GM19468 (cell line): ENCODE measurements at regions not wholly inside any gene's neighbourhood (a gene's known extent, or its start where the extent isn't known, plus 50 kb on each side); places are given as distances from the start of the nearest gene placed in this dataset.
"Not testable (repeated sequence)": the region's sequence is repeated elsewhere in the genome, so short reads cannot be mapped to it uniquely, and the experiment has no call there.

Experiments
- ATAC-seq: cut with Tn5 transposase; IDR thresholded peaks from one replicate; pipeline ENCODE4 v1.9.1; 2021; ENCODE audit warnings: mild to moderate bottlenecking, moderate library complexity, moderate number of reproducible peaks; ENCODE audit not compliant: unreplicated experiment; ENCODE audit errors: extremely low read depth

- no peak for ATAC-seq
Measured at GRCh38 chr2:67057901-67058703, 339.0 kb upstream of the ETAA1 start.

DNA sequence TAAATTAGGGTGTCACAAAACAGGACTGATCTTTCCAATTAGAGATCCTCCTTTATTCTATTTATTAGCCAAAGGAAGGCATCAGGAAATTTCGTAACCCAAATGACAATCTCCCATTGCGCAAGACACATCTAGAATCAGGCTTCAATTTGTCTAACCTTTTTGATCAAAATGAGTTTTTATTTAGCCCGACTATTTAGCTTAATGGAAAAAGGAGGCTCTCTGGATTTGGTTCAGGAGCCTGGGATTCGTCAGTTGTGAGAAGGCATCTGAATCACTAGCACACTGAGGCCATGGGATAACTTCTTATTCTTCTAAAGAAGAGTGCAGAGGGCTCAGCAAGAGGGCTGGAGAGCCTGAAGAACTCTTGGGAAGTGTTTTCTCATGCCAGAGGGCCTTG is 332.1 kb upstream of the ETAA1 start:
- ATAC-seq: no peak

GRCh38 chr2:67066782-67067181 is 330.4 kb upstream of the ETAA1 start:
- ATAC-seq: no peak

DNA sequence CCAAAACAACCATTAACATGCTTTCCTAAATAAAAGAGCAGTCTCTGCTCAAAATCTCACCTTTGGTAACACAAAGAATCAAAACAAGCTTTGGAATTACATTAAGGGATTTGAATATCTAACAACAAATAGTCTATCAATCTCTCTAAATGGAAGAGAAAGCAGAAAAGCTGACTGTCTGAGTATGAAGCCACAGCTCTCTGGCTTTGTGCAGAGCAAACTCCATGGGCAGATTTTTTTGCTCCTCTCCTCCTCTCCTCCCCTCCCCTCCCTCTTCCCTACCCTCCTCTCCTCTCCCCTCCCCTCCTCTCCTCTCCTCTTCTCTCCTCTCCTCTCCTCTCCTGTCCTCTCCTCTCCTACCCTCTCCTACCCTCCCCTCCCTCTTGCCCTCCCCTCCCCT is 329.5 kb upstream of the ETAA1 start:
- ATAC-seq: no peak

- ATAC-seq: no peak
Measured at GRCh38 chr2:67070826-67071225, 326.3 kb upstream of the ETAA1 start.

- no peak for ATAC-seq
Measured at GRCh38 chr2:67075056-67075455, 322.1 kb upstream of the ETAA1 start.

DNA sequence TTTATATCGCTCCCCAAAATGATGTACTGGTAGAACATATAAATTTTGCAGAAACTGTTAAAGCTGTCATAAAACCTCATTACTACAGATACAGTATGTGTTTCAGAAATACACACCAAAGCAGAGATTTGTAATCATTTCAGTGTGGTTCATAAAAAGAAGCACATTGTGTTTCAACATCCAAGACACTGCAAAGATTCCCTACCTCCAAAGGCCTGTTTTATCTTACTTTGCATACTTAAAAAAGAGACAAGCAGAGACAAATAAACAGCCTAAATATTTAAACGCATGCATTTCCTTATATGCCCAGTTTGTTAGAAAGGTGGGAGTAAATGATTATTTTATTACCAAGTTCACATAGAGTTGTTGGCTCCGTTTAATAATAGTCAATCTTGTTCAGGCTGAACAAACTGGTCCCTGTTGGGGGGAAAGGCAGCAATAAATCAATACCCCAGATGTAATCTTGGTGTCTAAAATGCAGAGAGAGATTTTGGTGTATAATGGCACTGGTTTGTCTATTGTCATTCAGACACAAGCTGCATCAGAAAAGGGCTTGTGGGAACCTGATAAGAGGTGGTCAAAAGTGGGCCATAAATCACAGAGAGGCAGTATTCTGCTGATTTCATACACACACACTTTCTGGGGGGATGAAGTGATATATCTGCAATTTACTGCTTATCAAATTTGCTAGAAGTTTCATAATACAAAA is 321.4 kb upstream of the ETAA1 start:
- ATAC-seq: no peak

GRCh38 chr2:67076239-67076624 is 320.9 kb upstream of the ETAA1 start:
- ATAC-seq: no peak

- ATAC-seq: no peak
Measured at GRCh38 chr2:67079729-67080128, 317.4 kb upstream of the ETAA1 start.

GRCh38 chr2:67082813-67083212 is 314.3 kb upstream of the ETAA1 start:
- no peak for ATAC-seq

DNA sequence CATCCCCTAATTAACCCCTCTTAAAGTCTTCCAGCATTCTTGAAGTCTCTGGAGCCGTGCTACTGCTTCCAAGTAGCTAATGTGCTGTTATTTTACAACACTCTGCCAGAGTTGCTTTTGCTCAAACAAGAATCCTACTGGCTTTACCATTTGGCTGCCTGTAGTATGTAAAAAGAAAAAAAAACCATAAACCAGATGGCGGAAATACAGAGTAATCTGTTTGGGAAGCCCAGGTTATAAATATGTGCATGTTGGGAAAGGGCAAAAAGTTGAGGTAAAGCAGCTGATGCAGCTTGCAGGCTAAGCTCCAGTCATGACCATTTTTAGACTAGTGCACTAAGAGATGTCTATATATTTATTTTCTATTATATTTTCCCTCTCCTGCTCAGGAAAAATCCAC is 313.2 kb upstream of the ETAA1 start:
- ATAC-seq: no peak

DNA sequence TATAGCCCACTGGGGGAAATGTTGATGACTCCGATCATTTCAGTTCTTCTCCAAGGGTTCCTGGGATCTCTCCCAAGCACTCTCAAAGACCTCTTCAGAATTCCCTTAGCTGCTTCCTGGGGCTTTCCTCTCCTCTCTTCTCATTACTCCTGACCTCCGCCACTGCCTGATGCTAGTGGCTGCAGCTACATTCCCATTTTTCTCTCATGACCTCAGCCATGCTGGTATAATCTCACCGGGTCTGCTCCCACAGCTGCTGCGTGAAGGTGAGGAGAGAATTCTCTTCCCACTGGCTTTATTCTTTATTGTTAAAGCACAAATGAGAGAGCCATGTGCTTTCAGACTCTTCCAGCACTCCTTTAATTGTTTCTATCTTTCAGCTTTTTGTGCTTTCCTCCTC is 312.0 kb upstream of the ETAA1 start:
- ATAC-seq: no peak

- no peak for ATAC-seq
Measured at GRCh38 chr2:67091681-67092080, 305.5 kb upstream of the ETAA1 start.

DNA sequence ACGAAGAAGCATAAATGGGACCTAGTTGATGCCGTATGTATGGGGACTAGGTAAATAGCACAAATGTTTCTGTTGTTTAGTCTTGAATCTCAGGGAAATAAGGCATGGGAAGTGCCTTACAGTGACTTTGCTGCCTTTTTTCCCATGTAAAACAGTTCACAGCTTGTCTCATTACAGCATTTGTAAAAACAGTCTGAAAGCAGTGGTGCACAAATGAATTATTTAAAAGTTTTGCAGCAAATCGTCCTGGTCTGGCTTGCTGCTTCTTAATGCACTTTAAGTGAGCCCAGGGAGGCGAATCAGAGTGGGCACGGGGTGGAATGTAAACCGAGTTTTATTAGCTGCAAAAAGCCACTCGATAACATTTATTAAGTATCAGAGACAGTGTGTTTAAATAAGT is 302.0 kb upstream of the ETAA1 start:
- no peak for ATAC-seq

DNA sequence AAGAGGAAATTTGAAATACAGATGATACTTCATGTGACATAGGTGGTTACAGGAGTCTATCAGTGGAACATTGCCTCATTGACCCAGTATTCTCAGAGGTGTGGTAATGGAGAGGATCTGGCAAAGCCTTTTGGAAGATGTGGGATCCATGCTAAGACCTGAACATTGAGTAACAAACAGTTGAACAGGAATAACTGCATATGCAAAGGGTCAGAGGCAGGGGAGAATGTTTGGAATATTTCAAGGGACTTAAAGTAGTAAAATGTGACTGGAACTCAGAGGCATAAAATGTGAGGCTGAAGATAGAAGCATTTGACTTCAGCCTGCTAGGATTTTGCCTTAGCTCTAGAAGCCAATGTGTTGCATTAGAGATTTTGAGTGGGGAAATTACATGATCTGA is 300.2 kb upstream of the ETAA1 start:
- no peak for ATAC-seq

- ATAC-seq: no peak
Measured at GRCh38 chr2:67103157-67103556, 294.0 kb upstream of the ETAA1 start.

DNA sequence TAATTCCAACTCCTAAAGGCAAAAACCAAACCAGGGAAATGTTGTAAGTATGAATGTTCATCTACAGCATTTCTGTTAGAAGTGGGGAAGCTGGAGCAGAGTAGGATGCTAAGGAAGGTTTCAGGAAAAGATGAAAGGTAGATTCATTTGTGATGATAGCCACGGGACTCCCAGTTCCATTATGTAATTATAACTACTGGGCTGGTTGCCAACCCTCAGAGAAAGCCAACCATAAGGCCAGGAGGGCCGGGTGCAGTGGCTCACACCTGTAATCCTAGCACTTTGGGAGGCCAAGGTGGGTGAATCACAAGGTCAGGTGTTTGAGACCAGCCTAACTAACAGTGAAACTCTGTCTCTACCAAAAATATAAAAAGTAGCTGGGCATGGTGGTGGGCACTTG is 288.9 kb upstream of the ETAA1 start:
- ATAC-seq: no peak

- no peak for ATAC-seq
Measured at GRCh38 chr2:67124531-67124930, 272.6 kb upstream of the ETAA1 start.

DNA sequence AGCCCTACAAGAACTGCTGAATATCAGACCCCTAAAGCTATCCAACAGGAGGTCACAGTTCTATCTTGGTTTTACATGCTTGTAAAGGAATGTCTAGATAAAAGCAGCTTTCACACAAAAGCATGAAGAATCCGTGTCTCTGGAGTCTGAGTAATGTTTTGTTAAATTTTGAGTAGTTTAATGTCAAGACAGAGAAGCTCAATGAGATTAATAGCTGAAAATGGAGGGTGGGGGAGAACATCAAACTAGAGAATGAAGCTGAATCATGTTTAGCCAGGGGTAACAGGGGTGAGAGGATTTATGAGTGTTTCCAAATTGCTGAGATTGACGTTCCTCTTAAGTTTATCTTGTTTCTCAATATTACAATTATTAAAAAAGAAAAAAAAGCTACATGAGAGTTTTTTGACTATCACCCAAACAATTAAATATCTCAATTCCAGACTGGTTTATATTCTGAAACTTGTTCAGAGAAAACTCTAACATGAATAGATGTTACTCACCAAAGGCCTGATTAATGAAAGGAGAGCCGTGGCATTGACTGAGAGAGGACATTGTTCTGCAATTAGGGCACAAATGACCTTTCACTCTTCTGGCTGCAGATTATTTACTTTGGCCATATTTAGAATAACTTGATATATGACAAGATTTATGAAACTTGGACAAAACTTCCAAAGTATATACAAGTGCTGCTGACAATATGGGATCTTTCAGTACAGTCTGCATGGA is 266.4 kb upstream of the ETAA1 start:
- no peak for ATAC-seq

- ATAC-seq: no peak
Measured at GRCh38 chr2:67131257-67131609, 265.9 kb upstream of the ETAA1 start.

DNA sequence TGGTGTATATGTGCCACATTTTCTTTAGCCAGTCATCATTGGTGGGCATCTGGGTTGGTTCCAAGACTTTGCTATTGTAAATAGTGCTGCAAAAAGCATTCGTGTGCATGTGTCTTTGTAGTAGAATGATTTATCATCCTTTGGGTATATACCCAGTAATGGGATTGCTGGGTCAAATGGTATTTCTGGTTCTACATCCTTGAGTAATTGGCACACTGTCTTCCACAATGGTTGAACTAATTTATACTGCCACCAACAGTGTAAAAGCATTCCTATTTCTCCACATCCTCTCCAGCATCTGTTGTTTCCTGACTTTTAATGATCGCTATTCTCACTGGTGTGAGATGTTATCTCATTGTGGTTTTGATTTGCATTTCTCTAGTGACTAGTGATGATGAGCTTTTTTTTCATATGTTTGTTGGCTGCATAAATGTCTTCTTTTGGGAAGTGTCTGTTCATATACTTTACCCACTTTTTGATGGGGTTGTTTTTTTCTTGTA is 264.6 kb upstream of the ETAA1 start:
- not testable (repeated sequence) for ATAC-seq
